ENCODE measurements at regions not wholly inside any gene's neighbourhood (a gene's known extent, or its start where the extent isn't known, plus 50 kb on each side); places are given as distances from the start of the nearest gene placed in this dataset.

DNA sequence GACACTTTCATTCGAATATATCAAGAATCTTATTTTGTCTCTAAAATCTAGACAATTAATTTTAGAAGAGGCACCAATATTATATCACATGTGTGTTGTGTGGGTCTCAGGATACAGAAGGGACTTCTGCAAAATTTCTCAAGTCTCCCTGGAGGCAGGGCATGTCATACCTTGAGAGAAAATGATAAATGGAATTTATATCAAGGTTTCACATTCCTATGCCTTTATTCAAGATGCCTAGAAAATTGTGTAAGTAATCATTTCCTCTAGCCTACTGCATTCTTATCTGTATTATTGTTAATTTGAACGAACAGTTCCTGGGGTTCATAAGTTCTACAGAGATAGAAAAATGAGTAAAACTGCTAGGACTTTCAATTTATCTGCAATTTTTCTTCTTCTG lies 1247.9 kb downstream of the GRIK2 start:
- no peak for DNase-seq (ENCODE audit: extremely low read depth in 1 of 11, low read depth in 9 of 11, low spot score in 4 of 11)

DNA sequence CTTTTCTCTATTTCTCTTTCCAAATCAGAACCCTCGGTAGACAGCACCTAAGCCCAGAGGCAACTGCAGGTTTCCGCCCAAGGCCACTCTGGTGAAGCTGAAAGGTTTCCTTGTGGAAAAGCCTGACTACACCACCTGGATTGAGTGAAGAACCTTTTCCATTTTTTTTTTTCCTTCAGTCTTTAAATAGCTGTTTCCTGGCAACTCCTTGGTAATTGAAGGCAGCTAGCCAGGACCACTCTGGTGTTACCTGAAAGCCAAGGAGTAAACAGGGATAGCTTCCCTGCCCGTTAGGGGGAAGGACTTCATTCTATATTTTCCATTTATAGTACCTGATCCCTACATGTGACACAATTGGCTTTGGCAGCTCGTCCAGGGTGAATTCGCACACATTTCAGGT lies 1238.4 kb downstream of the GRIK2 start:
- no peak for DNase-seq (ENCODE audit: extremely low read depth in 1 of 11, low read depth in 9 of 11, low spot score in 4 of 11)

GRCh38 chr6:102623201-102623600 lies 1229.7 kb downstream of the GRIK2 start:
- DNase-seq (ENCODE audit: extremely low read depth in 1 of 11, low read depth in 9 of 11, low spot score in 4 of 11) = no peak

GRCh38 chr6:102619585-102619984 lies 1226.1 kb downstream of the GRIK2 start:
- peak in 2 of 11 donors; percentile 1 to 21 for DNase-seq (ENCODE audit: extremely low read depth in 1 of 11, low read depth in 9 of 11, low spot score in 4 of 11)

DNA sequence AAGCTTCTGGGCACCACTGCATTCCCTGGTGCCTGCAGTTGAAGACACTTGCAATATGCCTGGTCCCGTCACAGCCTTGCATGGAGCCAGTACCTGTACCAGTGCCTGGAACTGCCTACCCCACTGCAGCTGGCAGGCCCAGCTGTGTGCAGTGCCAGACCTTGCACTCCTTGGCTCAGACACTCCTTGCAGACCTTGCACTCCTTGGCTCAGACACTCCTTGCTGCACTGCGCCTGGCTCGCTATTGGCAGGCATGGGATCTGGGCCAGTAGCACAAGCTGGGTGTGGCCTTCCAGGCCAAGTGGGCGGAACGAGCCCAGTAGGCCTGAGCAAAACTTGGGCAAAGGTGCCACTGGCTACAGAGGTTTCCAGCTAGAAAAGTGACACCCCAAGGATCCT lies 1189.1 kb downstream of the GRIK2 start:
- DNase-seq (ENCODE audit: extremely low read depth in 1 of 11, low read depth in 9 of 11, low spot score in 4 of 11) = no peak

DNA sequence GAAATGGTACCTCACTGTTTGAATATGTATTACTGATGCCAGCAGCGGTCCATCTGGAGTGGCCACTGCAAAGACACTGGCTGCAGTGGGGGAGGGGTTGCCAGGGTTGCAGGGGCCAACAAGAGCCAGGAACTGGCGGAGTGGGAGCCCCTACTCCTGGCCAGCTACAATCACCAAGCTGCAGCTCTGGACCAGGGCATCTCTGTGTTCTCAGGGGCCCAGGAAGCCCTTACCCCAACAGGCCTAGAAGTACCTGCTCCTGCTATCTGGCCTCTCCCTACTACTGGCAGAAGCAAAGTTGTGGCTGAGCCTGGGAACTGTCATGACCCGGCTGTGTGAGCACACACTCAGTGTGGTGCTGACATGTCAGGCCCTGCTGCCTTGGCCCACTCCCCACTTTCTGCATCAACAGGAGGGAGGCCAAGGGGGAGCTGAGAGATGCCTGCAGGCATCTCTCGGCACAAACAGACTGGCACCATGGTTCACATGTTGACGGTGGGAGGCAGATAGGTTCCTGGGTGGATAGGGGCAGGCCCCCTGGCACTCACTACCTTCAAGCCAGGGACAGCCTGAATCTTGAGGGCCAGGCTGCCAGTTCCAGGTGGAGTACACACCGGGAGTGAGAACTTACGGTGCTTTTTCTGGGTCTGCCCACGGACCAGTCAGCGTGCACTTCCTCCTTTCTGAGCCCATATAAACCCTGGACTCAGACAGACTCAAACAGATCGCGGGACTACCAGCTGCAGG lies 1188.0 kb downstream of the GRIK2 start:
- DNase-seq (ENCODE audit: extremely low read depth in 1 of 11, low read depth in 9 of 11, low spot score in 4 of 11) = no peak

- no peak for DNase-seq (ENCODE audit: extremely low read depth in 1 of 11, low read depth in 9 of 11, low spot score in 4 of 11)
Observed at GRCh38 chr6:102571236-102571908, 1177.9 kb downstream of the GRIK2 start.

GRCh38 chr6:102562713-102563112 lies 1169.2 kb downstream of the GRIK2 start:
- DNase-seq (ENCODE audit: extremely low read depth in 1 of 11, low read depth in 9 of 11, low spot score in 4 of 11) = no peak

- DNase-seq (ENCODE audit: extremely low read depth in 1 of 11, low read depth in 9 of 11, low spot score in 4 of 11) = no peak
Observed at GRCh38 chr6:102553214-102553613, 1159.7 kb downstream of the GRIK2 start.

DNA sequence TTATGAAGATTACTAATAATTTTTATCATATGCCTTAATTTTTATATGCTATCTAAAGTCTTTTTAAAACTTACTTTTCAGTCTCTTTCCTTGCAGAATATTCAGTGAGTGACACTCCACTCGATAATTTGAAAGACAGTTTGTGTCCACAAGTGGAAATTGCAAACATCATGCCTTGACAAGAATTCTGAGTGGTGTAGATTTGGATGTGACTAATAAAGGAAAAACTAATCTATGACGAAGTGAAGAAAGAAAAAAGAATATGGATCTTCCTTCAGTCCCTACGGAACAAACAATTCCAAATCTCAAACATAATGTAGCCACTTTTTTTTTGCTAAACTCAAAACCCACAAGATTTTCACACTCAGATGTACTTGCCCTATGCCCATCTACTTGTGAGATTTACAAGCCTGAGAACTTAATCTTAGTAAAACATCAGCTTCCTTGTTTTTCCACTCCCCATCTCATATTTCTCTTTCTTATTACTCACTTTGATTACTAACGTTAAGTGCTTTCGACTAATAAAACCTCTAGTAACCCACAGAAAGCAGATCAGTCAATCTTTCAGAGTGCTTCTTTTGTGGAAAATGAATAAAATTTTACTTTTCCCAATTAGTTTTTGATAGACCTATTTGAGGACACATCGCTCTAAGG lies 1155.8 kb downstream of the GRIK2 start:
- peak in 1 of 11 donors; percentile 4 for DNase-seq (ENCODE audit: extremely low read depth in 1 of 11, low read depth in 9 of 11, low spot score in 4 of 11)

GRCh38 chr6:102525336-102525735 lies 1131.8 kb downstream of the GRIK2 start:
- DNase-seq (ENCODE audit: extremely low read depth in 1 of 11, low read depth in 9 of 11, low spot score in 4 of 11) = no peak

GRCh38 chr6:102520966-102521365 lies 1127.5 kb downstream of the GRIK2 start:
- DNase-seq (ENCODE audit: extremely low read depth in 1 of 11, low read depth in 9 of 11, low spot score in 4 of 11) = no peak

DNA sequence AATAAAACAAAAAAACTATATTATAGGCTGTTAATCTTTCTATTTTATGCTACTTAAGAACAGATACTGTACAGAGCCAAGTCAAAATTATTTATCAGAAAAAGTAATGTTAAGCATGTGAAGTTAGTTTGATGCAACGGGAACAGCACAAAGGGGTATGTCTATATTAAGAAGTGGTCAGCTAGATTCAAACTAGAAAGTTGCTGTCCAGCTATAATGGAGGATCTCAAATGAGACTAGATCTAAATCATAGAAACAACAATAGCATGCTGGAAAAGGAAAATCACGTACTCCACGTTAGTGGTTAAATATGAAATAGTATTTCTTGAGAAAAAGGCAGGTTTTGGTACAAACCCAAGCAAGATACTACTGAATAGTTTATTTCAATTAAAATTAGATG lies 1124.0 kb downstream of the GRIK2 start:
- DNase-seq (ENCODE audit: extremely low read depth in 1 of 11, low read depth in 9 of 11, low spot score in 4 of 11) = no peak

GRCh38 chr6:102501615-102502014 lies 1108.1 kb downstream of the GRIK2 start:
- DNase-seq (ENCODE audit: extremely low read depth in 1 of 11, low read depth in 9 of 11, low spot score in 4 of 11) = no peak

GRCh38 chr6:102494808-102495207 lies 1101.3 kb downstream of the GRIK2 start:
- no peak for DNase-seq (ENCODE audit: extremely low read depth in 1 of 11, low read depth in 9 of 11, low spot score in 4 of 11)

GRCh38 chr6:102493485-102493884 lies 1100.0 kb downstream of the GRIK2 start:
- no peak for DNase-seq (ENCODE audit: extremely low read depth in 1 of 11, low read depth in 9 of 11, low spot score in 4 of 11)

- no peak for DNase-seq (ENCODE audit: extremely low read depth in 1 of 11, low read depth in 9 of 11, low spot score in 4 of 11)
Observed at GRCh38 chr6:102488729-102489128, 1095.2 kb downstream of the GRIK2 start.

DNA sequence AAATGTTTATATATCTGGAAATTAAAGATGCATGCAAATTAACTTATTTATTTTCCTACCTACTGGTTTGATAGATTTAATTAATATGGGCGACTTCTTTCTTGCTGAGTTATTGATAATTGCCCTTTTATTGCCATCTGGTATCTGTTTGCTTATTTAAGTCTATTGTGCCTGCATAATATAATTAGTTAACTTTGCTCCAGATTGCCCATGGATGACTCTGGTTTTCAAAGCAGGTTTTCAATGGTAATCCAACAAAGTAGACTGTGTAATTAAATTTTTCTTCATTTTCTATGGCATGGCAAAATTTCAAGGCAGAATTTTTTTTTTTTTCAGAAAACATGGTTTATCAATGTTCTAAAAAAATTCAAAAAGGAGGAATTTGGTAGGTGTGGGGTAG lies 1092.0 kb downstream of the GRIK2 start:
- DNase-seq (ENCODE audit: extremely low read depth in 1 of 11, low read depth in 9 of 11, low spot score in 4 of 11) = no peak

DNA sequence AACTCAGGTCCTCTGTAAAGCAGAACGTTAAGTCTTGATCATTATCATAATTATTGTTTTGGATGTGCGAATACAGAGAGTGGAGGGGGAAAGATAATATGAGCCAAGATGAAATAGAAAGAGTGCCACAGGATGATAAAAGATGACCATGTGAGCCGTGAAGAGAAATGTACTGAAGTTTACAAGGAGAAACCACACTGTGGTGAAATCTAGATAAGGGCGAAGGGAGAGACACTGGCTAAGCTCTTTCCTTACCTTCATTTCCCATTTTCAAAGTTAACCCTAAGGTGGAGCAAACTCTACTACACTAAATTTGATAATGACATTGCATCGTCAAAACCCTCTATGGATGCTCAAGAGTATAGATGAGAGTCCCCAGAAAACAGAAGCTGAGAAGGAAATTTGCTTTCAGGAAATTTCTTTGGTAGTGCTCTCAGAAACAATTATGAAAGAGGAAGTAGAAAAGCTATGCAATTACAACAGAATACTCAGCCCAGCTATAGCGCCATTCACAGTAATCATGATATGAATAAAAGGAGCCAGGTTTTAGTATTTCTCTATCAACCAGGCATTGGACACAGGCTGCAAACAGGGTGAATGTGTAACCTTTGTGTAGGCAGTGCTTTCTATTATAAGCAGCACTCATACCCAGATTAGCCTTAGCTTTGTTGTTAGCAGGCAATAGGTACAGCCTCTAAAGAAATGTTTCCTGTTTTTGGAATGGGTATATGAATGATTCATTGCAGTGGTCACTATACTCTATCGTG lies 1080.7 kb downstream of the GRIK2 start:
- no peak for DNase-seq (ENCODE audit: extremely low read depth in 1 of 11, low read depth in 9 of 11, low spot score in 4 of 11)

GRCh38 chr6:102458990-102459389 lies 1065.5 kb downstream of the GRIK2 start:
- no peak for DNase-seq (ENCODE audit: extremely low read depth in 1 of 11, low read depth in 9 of 11, low spot score in 4 of 11)
